ENCODE measurements at regions not wholly inside any gene's neighbourhood (a gene's known extent, or its start where the extent isn't known, plus 50 kb on each side); places are given as distances from the start of the nearest gene placed in this dataset.

DNA sequence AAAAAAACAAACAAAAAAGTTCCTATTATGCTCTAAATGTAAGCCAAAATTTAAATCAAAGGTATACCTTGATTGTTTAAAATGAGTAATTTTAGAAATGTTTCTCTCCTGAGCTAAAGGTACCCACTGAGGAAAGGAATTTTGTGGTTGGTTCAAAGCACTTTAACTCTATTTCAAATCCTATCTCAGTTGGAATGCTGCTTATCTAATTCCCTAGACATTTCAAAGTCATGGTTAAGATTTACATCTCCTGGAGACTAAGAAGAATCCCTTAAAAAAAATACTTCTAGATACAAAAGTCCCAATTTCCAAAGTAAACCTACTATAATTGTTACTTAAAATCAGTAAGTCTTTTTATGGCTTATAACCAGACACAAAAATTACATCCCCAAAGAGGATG, 830.7 kb downstream of the GRID1 start:
- in situ Hi-C loops (cut with MboI; ENCODE audit: low pct_ligation_motif_present in 1 of 4, low pct_unique_long_range_greater_than_20kb in 1 of 4, low sequenced_read_pairs in 3 of 4), result loop anchor here in 1 of 4 donors (25.0 kb wide), 1 partner anchor 826 kb away; the partner anchor contains the start of gene GRID1
- Histone ChIP-seq H3K9me3 (no peaks in the 10 kb centered on the region), H3K27me3 (no peaks in the 10 kb centered on the region), H3K4me1 (no peaks in the 10 kb centered on the region), H3K4me3 (no peak overlapping the region), H3K36me3 (no peaks in the 10 kb centered on the region), H3K27ac (no peak overlapping the region)
- TF ChIP-seq EP300 (IDR thresholded peaks at IDR 0.05; ENCODE audit: low read depth) (no peak), POLR2A (IDR thresholded peaks at IDR 0.05) (no peak), POLR2AphosphoS5 (IDR thresholded peaks at IDR 0.05) (no peak)
- TF ChIP-seq, protein P1, sequence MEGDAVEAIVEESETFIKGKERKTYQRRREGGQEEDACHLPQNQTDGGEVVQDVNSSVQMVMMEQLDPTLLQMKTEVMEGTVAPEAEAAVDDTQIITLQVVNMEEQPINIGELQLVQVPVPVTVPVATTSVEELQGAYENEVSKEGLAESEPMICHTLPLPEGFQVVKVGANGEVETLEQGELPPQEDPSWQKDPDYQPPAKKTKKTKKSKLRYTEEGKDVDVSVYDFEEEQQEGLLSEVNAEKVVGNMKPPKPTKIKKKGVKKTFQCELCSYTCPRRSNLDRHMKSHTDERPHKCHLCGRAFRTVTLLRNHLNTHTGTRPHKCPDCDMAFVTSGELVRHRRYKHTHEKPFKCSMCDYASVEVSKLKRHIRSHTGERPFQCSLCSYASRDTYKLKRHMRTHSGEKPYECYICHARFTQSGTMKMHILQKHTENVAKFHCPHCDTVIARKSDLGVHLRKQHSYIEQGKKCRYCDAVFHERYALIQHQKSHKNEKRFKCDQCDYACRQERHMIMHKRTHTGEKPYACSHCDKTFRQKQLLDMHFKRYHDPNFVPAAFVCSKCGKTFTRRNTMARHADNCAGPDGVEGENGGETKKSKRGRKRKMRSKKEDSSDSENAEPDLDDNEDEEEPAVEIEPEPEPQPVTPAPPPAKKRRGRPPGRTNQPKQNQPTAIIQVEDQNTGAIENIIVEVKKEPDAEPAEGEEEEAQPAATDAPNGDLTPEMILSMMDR (IDR thresholded peaks at IDR 0.05), result no peak
- intact Hi-C loops (cut with DNase I; ENCODE audit: low total_unique reads), result no loop called here
- DNase-seq, result no peak

DNA sequence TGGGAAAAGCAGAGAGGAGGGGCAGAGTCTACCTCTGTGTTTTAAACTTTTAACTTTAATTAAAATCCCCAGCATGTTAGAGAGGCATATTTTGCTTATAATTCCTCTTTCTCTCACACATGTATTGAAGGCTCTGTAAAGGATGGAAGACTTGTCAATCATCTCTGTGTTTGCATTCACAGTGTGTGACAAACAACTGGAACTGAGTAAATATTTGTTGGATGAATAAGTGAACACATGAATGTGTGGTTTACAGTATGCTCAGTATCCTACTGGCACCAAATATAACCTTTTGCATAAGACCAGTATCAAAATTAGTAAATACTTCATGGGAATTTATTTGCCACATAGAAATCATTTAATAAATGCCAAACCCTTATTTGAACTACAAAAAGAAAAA, 829.0 kb downstream of the GRID1 start:
- Histone ChIP-seq H3K9me3 (no peaks in the 10 kb centered on the region), H3K36me3 (no peaks in the 10 kb centered on the region), H3K4me3 (no peak overlapping the region), H3K27ac (no peak overlapping the region), H3K27me3 (no peaks in the 10 kb centered on the region), H3K4me1 (no peaks in the 10 kb centered on the region)
- in situ Hi-C loops (cut with MboI; ENCODE audit: low pct_ligation_motif_present in 1 of 4, low pct_unique_long_range_greater_than_20kb in 1 of 4, low sequenced_read_pairs in 3 of 4), result loop anchor here in 1 of 4 donors (25.0 kb wide), 1 partner anchor 825 kb away; the partner anchor contains the start of gene GRID1
- TF ChIP-seq POLR2A (IDR thresholded peaks at IDR 0.05) (no peak), POLR2AphosphoS5 (IDR thresholded peaks at IDR 0.05) (no peak), EP300 (IDR thresholded peaks at IDR 0.05; ENCODE audit: low read depth) (no peak)
- TF ChIP-seq, protein P1 (IDR thresholded peaks at IDR 0.05), result no peak
- intact Hi-C loops (cut with DNase I; ENCODE audit: low total_unique reads), result no loop called here
- no peak for DNase-seq

GRCh38 chr10:85538601-85539000, 828.0 kb downstream of the GRID1 start:
- in situ Hi-C loops (cut with MboI; ENCODE audit: low pct_ligation_motif_present in 1 of 4, low pct_unique_long_range_greater_than_20kb in 1 of 4, low sequenced_read_pairs in 3 of 4), result loop anchor here in 1 of 4 donors (25.0 kb wide), 1 partner anchor 824 kb away; the partner anchor contains the start of gene GRID1
- TF ChIP-seq POLR2A (IDR thresholded peaks at IDR 0.05), result no peak
- Histone ChIP-seq H3K27ac (no peak overlapping the region), H3K9me3 (no peaks in the 10 kb centered on the region), H3K27me3 (no peaks in the 10 kb centered on the region), H3K4me1 (no peaks in the 10 kb centered on the region), H3K36me3 (no peaks in the 10 kb centered on the region), H3K4me3 (no peak overlapping the region)
- intact Hi-C loops (cut with DNase I; ENCODE audit: low total_unique reads), result no loop called here
- DNase-seq, result no peak
- WGBS, 2 donors (ENCODE audit: low coverage in 1 of 2), result 10 to 44% methylated on average over 2 to 3 of the region's 3 CpGs

DNA sequence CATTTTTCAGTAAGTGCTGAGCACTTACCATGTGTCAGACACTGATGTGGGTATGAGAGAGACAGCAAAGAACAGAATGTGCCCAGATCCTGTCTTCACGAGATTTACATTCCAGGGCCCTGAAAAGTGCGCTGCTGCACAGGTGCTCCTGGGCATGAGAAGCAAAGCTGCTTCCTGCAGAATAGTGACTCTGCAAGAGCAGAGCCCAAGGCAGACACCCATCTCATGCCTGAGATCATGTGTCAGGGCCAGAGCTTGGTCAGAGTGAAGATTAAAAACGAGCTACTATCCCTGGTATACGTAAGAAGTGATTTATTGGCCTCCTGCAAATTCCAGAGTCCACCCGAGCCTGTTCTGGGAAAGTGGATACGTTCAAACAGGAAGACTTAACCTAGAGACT, 824.4 kb downstream of the GRID1 start:
- intact Hi-C loops (cut with DNase I; ENCODE audit: low total_unique reads) (no loop called here), in situ Hi-C loops (cut with MboI; ENCODE audit: low pct_ligation_motif_present in 1 of 4, low pct_unique_long_range_greater_than_20kb in 1 of 4, low sequenced_read_pairs in 3 of 4) (loop anchor here in 1 of 4 donors (25.0 kb wide), 1 partner anchor 820 kb away; the partner anchor contains the start of gene GRID1)
- no peak for DNase-seq
- 23 to 40% methylated on average over 6 of the region's 6 CpGs for WGBS, 2 donors (ENCODE audit: low coverage in 1 of 2)
- Histone ChIP-seq H3K27me3 (no peaks in the 10 kb centered on the region), H3K36me3 (no peaks in the 10 kb centered on the region), H3K27ac (no peak overlapping the region), H3K4me1 (no peaks in the 10 kb centered on the region), H3K9me3 (no peaks in the 10 kb centered on the region), H3K4me3 (no peak overlapping the region)
- TF ChIP-seq POLR2A (IDR thresholded peaks at IDR 0.05), result no peak
- no peak for TF ChIP-seq EP300 (IDR thresholded peaks at IDR 0.05; ENCODE audit: low read depth)
- TF ChIP-seq POLR2AphosphoS5 (IDR thresholded peaks at IDR 0.05), result no peak
- TF ChIP-seq, protein P1 (IDR thresholded peaks at IDR 0.05), result no peak

Measured in transverse colon (tissue), 4 donors.